HEK293T (cell line): ENCODE measurements at regions not wholly inside any gene's neighbourhood (a gene's known extent, or its start where the extent isn't known, plus 50 kb on each side); places are given as distances from the start of the nearest gene placed in this dataset.

Source experiments
- FOXA1 ChIP-seq: fragments of 450-650 bp; IDR thresholded peaks from 2 replicates; pipeline ENCODE4 v1.6.1; 2016; ENCODE audit warnings: mild to moderate bottlenecking
- SUZ12 ChIP-seq: fragments of 450-650 bp; IDR thresholded peaks from 2 replicates; pipeline ENCODE4 v1.6.1; 2016; ENCODE audit warnings: mild to moderate bottlenecking

DNA sequence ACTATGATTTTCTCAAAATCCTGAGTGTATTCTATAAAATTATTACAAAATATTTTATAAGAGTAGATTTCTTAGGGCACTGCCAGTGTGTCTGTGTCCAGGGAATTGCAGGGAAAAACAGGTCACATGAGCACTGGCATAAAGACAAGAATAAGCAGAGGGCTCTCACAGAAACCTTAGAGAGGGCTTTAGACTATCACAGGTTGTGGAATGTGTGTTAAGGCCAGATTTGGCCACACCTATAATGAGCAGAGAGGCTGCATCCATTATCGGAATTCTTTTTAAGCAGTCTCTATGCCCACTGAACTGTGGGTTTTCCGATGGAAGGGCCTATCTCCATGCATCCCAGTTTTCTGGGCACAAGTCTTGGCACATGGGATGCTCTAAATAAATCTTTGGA, 90.2 kb downstream of the RTP4 start:
- TF ChIP-seq FOXA1: no peak
- no peak for TF ChIP-seq SUZ12
